OCI-LY3 (cell line): ENCODE measurements at regions not wholly inside any gene's neighbourhood (a gene's known extent, or its start where the extent isn't known, plus 50 kb on each side); places are given as distances from the start of the nearest gene placed in this dataset.

Experiments used
- H2AFZ ChIP-seq: fragments of 200-600, 300-600 bp; shearing (Covaris generic); 2 replicates; pipeline ENCODE4 v1.6.0; 2014; ENCODE audit warnings: antibody characterized with exemption, low read depth, low read length
- H3K27ac ChIP-seq: fragments of 200-600, 300-600 bp; sonication (generic); 2 replicates; pipeline ENCODE4 v1.5.1; 2014; ENCODE audit warnings: mild to moderate bottlenecking, low read length, moderate library complexity, mixed read lengths
- H3K27me3 ChIP-seq: fragments of 200-600, 300-600 bp; sonication (generic); 2 replicates; pipeline ENCODE4 v1.6.1; 2014; ENCODE audit warnings: low read depth, low read length, mixed read lengths
- H3K36me3 ChIP-seq: fragments of 200-600, 300-600 bp; sonication (generic); replicated peaks from 2 replicates; pipeline ENCODE3; 2014; ENCODE audit warnings: low read depth, low read length, mixed read lengths
- H3K4me1 ChIP-seq: fragments of 300-600, 200-600 bp; sonication (generic); 2 replicates; pipeline ENCODE4 v1.6.1; 2014; ENCODE audit warnings: low read length, mixed read lengths
- H3K4me2 ChIP-seq: fragments of 200-600, 300-600 bp; sonication (generic); 2 replicates; pipeline ENCODE4 v1.6.1; 2014; ENCODE audit warnings: low read length, mixed read lengths
- H3K4me3 ChIP-seq: fragments of 300-600, 200-600 bp; sonication (generic); 2 replicates; pipeline ENCODE4 v1.5.1; 2014; ENCODE audit warnings: antibody characterized with exemption, mild to moderate bottlenecking, low read length, moderate library complexity
- H3K79me2 ChIP-seq: fragments of 300-600, 200-600 bp; shearing (Covaris generic); 2 replicates; pipeline ENCODE4 v1.6.1; 2014; ENCODE audit warnings: mild to moderate bottlenecking, low read length, mixed read lengths
- H3K9ac ChIP-seq: fragments of 300-600, 200-600 bp; shearing (Covaris generic); 2 replicates; pipeline ENCODE4 v1.6.0; 2014; ENCODE audit warnings: mild to moderate bottlenecking, low read length, moderate library complexity
- H3K9me3 ChIP-seq: fragments of 200-600, 300-600 bp; shearing (Covaris generic); 2 replicates; pipeline ENCODE4 v1.6.1; 2014; ENCODE audit warnings: low read length, mixed read lengths; ENCODE audit not compliant: insufficient read depth
- H4K20me1 ChIP-seq: fragments of 200-600, 300-600 bp; sonication (generic); 2 replicates; pipeline ENCODE4 v1.6.1; 2016; ENCODE audit warnings: low read length, mixed read lengths; ENCODE audit not compliant: insufficient read depth
- CTCF ChIP-seq: fragments of 200-600, 300-600 bp; sonication (generic); IDR thresholded peaks from 2 replicates; pipeline ENCODE4 v1.5.1; 2014; ENCODE audit warnings: antibody characterized with exemption, low read length, low read depth
- EZH2phosphoT487 ChIP-seq: fragments of 200-600 bp; shearing (Covaris generic); IDR thresholded peaks from 2 replicates; pipeline ENCODE4 v1.6.1; 2018; ENCODE audit warnings: antibody characterized with exemption, mixed run types, low read depth

GRCh38 chr2:154616659-154617058 lies 81.8 kb upstream of the KCNJ3 start:
- Histone ChIP-seq H3K36me3 (no peaks in the 10 kb centered on the region), H4K20me1 (no peaks in the 10 kb centered on the region), H3K27me3 (no peaks in the 10 kb centered on the region), H3K27ac (no peak overlapping the region), H3K79me2 (no peaks in the 10 kb centered on the region), H3K4me3 (no peak overlapping the region), H3K4me1 (no peaks in the 10 kb centered on the region), H3K4me2 (no peak overlapping the region), H2AFZ (no peak overlapping the region), H3K9ac (no peak overlapping the region), H3K9me3 (no peaks in the 10 kb centered on the region)
- TF ChIP-seq EZH2phosphoT487, result no peak

- Histone ChIP-seq H3K27ac (no peak overlapping the region), H4K20me1 (no peaks in the 10 kb centered on the region), H3K36me3 (no peaks in the 10 kb centered on the region), H3K4me1 (0 out of 2 replicates have a peak, but pooled peaks cover 2% of the 10 kb centered on the region), H3K4me2 (no peak overlapping the region), H3K79me2 (no peaks in the 10 kb centered on the region), H2AFZ (no peak overlapping the region), H3K27me3 (no peaks in the 10 kb centered on the region), H3K4me3 (no peak overlapping the region), H3K9me3 (no peaks in the 10 kb centered on the region), H3K9ac (no peak overlapping the region)
- no peak for TF ChIP-seq CTCF
- TF ChIP-seq EZH2phosphoT487, result no peak
Observed at GRCh38 chr2:154620471-154620870, 78.0 kb upstream of the KCNJ3 start.

GRCh38 chr2:154623819-154624218 lies 74.7 kb upstream of the KCNJ3 start:
- Histone ChIP-seq H3K4me2 (peak overlapping the region; percentile 53), H3K36me3 (no peaks in the 10 kb centered on the region), H3K4me3 (no peak overlapping the region), H3K9me3 (no peaks in the 10 kb centered on the region), H2AFZ (peak overlapping the region; percentile 73; the same call in 1 of the 2 replicates), H3K9ac (no peak overlapping the region), H3K27me3 (no peaks in the 10 kb centered on the region), H4K20me1 (no peaks in the 10 kb centered on the region), H3K4me1 (0 out of 2 replicates have a peak, but pooled peaks cover 2% of the 10 kb centered on the region), H3K79me2 (no peaks in the 10 kb centered on the region), H3K27ac (no peak overlapping the region)
- peak; percentile 82 for TF ChIP-seq CTCF
- TF ChIP-seq EZH2phosphoT487, result no peak

GRCh38 chr2:154637456-154637855 lies 61.0 kb upstream of the KCNJ3 start:
- H3K9ac ChIP-seq, result no peak overlapping the region
- no peaks in the 10 kb centered on the region for H3K36me3 ChIP-seq
- no peaks in the 10 kb centered on the region for H3K27me3 ChIP-seq
- no peak overlapping the region for H3K27ac ChIP-seq
- H3K4me3 ChIP-seq, result no peak overlapping the region
- H3K4me2 ChIP-seq, result no peak overlapping the region
- no peaks in the 10 kb centered on the region for H3K79me2 ChIP-seq
- H2AFZ ChIP-seq, result no peak overlapping the region
- H4K20me1 ChIP-seq, result no peaks in the 10 kb centered on the region
- H3K9me3 ChIP-seq, result no peaks in the 10 kb centered on the region
- TF ChIP-seq CTCF, result no peak
- TF ChIP-seq EZH2phosphoT487, result no peak
- H3K4me1 ChIP-seq, result no peaks in the 10 kb centered on the region

GRCh38 chr2:154638783-154639182 lies 59.7 kb upstream of the KCNJ3 start:
- TF ChIP-seq CTCF, result no peak
- no peak for TF ChIP-seq EZH2phosphoT487
- no peak overlapping the region for H3K9ac ChIP-seq
- no peaks in the 10 kb centered on the region for H3K79me2 ChIP-seq
- H3K4me1 ChIP-seq, result no peaks in the 10 kb centered on the region
- no peaks in the 10 kb centered on the region for H4K20me1 ChIP-seq
- H3K4me3 ChIP-seq, result no peak overlapping the region
- no peaks in the 10 kb centered on the region for H3K36me3 ChIP-seq
- no peak overlapping the region for H3K4me2 ChIP-seq
- no peak overlapping the region for H3K27ac ChIP-seq
- H3K9me3 ChIP-seq, result no peaks in the 10 kb centered on the region
- no peak overlapping the region for H2AFZ ChIP-seq
- H3K27me3 ChIP-seq, result no peaks in the 10 kb centered on the region
